Peyer's patch (tissue), 4 donors: ENCODE measurements at regions not wholly inside any gene's neighbourhood (a gene's known extent, or its start where the extent isn't known, plus 50 kb on each side); places are given as distances from the start of the nearest gene placed in this dataset.

Experiments
- POLR2A ChIP-seq, 2 donors: fragments of 450-650 bp; IDR thresholded peaks; one replicate each; pipeline ENCODE4 v1.5.1; 2017; ENCODE audit warnings: antibody characterized with exemption in 2 of 2, mild to moderate bottlenecking in 2 of 2, moderate library complexity in 2 of 2
- TF ChIP-seq, protein P1 (sequence below), 6 experiments: fragments of 450-650 bp in 4 of 6; fragments of 200-600 bp in 2 of 6; sonication (generic) in 1 of 6; IDR thresholded peaks; one replicate each; pipeline ENCODE4 v1.5.1; 2017 to 2019; ENCODE audit warnings: antibody characterized with exemption in 6 of 6, mild to moderate bottlenecking in 3 of 6, moderate library complexity in 1 of 6

GRCh38 chr3:168598250-168598649 is 502.5 kb upstream of the GOLIM4 start:
- TF ChIP-seq, protein P1, sequence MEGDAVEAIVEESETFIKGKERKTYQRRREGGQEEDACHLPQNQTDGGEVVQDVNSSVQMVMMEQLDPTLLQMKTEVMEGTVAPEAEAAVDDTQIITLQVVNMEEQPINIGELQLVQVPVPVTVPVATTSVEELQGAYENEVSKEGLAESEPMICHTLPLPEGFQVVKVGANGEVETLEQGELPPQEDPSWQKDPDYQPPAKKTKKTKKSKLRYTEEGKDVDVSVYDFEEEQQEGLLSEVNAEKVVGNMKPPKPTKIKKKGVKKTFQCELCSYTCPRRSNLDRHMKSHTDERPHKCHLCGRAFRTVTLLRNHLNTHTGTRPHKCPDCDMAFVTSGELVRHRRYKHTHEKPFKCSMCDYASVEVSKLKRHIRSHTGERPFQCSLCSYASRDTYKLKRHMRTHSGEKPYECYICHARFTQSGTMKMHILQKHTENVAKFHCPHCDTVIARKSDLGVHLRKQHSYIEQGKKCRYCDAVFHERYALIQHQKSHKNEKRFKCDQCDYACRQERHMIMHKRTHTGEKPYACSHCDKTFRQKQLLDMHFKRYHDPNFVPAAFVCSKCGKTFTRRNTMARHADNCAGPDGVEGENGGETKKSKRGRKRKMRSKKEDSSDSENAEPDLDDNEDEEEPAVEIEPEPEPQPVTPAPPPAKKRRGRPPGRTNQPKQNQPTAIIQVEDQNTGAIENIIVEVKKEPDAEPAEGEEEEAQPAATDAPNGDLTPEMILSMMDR (IDR thresholded peaks at IDR 0.05): no peak
- no peak for TF ChIP-seq POLR2A (IDR thresholded peaks at IDR 0.05)
